ENCODE measurements at regions not wholly inside any gene's neighbourhood (a gene's known extent, or its start where the extent isn't known, plus 50 kb on each side); places are given as distances from the start of the nearest gene placed in this dataset.
A peak's percentile ranks its signal among the peaks of the same experiment; 100 is the strongest.
"Not testable (repeated sequence)": the region's sequence is repeated elsewhere in the genome, so short reads cannot be mapped to it uniquely, and the experiment has no call there.

DNA sequence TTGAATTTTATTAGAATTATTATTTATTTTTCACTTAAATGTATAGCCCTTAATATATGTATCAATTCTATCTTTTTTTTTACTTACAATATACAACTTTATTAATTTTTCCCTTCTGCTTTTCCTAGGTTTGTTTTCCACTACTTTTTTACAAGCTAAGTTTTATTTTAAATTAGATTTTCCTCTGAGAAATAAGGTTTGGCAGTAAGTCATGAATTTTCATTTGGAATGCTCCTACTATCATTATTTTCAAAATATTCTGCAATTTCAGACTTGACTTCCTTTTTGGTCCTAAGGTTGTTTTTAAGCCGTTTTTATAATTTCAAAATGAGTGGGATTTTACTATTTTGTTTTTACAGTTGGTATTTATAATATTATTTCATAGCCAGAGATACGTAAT is 222.8 kb upstream of the PIEZO2 start:
- DNase-seq: no peak

DNA sequence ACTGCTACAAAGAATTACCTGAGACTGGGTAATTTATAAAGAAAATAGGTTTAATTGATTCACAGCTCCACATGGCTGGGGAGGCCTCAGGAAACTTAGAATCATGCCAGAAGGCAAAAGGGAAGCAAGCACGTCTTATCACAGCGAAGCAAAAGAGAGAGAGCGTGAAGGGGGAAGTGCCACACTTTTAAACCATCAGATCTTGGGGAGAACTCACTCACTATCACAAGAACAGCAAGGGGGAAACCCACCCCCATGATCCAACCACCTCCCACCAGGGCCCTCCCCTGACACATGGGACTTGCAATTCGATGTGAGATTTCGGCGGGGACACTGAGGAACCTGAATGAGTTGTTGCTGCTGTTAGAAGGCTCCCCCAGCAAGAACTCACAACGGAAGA is 220.2 kb upstream of the PIEZO2 start:
- DNase-seq: peak; percentile 11

DNA sequence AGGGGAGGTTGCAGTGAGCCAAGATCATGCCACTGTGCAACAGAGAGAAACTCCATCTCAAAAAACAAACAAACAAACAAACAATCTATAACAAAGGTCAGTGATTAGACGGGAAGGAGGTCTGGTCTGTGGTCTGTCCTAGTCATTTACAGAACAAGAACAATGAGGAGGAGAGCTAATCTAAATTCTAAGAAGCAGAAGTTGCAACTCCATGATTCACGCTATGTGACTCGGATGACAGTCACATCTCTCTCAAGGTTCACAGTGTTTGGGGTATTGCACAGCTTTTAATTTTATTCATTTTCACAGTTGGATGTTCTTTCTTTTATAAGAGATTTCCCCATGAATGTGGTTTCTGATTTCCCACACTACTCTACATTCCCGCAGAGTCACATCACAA is 218.7 kb upstream of the PIEZO2 start:
- DNase-seq: no peak

DNA sequence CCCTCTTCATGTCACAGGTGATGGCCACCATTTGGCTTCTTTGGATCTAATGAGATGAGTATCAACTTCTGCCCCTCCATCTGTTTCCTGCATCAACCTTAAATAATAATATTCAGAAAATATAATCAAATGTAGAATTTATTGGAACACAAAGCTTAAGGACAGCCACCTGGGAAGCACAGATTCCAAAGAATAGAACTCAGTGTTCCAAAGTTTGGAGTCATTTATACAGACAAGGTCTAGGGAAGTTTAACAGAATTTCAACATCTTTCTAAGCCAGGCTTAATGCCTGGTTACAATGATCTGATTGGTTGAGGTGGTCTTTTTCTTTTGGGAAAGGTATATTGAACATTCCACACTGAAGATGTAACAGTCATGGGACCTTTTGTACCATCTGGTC is 218.0 kb upstream of the PIEZO2 start:
- no peak for DNase-seq

DNA sequence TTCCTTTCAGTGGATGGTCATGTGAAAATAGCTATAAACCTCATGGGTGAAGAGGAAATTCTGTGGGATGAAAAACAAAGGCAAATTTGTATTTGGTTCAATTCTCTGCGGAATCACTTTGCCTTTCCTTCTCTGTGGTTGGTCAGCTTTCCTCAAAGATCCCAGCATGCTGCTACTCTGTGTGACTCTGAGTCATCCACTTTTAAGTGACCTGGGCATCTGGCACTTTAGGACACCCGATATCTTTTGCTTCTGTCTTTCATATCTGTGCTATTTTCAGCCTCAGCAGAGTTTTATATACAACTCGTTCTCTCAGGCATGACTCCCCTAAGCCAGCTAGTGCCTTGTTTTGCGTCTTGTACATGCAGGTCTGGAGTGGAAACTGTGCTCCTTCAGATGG is 217.0 kb upstream of the PIEZO2 start:
- DNase-seq: no peak

DNA sequence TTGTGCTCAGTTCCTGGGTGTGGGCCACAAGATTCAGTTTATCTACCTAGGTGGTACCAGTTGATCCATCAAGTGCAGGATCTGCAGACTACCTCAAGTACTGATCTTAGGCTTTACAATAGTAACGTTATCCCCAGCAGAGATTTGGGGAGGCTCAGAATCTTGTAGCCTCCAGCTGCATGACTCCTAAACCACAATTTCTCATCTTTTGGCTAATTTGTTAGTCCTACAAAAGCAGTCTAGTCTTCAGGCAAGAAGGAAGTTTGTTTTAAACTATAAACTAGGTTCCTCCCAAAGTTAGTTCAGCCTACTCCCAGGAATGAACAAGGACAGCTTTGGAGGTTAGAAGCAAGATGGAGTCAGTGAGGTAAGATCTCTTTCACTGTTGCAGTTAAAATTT is 213.5 kb upstream of the PIEZO2 start:
- DNase-seq: no peak

DNA sequence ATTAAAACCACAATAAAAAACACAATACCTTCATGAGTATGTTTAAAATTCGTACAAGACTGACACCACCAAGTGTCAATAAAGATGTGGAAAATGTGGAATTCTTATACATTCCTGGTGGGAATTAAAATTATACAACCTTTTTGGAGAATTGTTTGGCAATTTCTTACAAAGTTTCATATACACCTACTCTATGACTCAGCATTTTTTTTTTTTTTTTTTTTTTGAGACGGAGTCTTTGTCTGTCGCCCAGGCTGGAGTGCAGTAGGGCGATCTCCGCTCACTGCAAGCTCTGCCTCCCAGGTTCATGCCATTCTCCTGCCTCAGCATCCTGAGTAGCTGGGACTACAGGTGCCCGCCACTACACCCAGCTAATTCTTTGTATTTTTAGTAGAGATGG is 212.5 kb upstream of the PIEZO2 start:
- not testable (repeated sequence) for DNase-seq

DNA sequence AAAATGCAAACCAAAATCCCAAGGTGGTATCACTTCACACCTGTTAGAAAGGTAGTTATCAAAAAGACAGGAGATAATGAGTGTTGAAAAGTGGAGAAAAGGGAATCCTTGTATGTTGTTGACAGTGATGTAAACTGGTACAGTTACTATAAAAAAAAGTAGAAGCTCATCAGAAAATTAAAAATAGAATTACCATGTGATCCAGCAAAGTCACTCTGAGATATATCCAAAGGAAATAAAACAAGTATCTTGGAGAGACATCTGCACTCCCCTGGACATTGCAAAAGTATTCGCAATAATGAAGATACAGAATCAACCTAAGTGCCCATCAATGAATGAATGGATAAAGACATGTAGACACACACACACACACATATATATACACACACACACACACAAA is 208.3 kb upstream of the PIEZO2 start:
- no peak for DNase-seq

DNA sequence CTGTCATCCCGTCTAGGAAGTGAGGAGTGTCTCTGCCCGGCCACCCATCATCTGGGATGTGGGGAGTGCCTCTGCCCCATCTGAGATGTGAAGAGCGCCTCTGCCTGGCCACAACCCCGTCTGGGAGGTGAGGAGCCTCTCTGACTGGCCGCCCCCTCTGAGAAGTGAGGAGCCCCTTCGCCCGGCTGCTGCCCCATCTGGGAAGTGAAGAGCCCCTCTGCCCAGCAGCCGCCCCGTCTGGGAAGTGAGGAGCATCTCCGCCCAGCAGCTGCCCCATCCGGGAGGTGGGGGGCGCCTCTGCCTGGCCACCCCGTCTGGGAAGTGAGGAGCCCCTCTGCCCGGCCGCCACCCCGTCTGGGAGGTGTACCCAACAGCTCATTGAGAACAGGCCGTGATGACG is 195.2 kb upstream of the PIEZO2 start:
- not testable (repeated sequence) for DNase-seq

DNA sequence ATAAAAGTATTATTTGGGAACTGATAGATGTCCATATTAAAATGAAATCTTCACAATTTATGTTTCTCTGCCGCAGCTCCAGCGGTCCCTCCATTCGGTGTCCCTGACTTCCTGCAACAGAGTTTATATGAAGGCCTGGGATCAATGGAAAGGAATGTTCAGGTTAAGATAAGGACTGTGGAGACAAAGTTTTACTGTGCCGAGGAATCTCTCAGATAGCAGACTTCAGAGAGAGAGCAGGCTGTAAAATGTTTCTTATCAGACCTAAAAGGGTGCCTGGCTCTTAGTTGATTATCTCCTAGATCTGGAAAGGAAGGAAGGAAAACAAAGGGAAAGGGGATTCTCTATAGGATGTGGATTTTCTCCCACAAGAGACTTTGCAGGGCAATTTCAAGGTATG is 193.7 kb upstream of the PIEZO2 start:
- no peak for DNase-seq

DNA sequence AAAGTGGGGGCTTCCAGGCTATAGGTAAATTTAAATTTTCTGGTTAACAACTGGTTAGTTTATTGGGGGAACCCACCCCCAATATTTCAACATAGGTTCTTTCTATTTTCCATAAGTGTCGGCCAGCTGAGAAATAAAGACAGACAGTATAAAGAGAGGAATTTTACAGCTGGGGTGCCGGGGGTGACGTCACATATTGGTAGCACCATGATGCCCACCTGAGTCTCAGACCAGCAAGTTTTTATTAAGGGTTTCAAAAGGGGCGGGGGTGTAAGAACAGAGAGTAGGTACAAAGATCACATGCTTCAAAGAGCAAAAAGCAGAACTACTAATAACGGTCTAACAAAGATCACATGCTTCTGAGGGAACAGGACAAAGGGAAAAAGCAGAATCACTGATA is 192.7 kb upstream of the PIEZO2 start:
- not testable (repeated sequence) for DNase-seq

DNA sequence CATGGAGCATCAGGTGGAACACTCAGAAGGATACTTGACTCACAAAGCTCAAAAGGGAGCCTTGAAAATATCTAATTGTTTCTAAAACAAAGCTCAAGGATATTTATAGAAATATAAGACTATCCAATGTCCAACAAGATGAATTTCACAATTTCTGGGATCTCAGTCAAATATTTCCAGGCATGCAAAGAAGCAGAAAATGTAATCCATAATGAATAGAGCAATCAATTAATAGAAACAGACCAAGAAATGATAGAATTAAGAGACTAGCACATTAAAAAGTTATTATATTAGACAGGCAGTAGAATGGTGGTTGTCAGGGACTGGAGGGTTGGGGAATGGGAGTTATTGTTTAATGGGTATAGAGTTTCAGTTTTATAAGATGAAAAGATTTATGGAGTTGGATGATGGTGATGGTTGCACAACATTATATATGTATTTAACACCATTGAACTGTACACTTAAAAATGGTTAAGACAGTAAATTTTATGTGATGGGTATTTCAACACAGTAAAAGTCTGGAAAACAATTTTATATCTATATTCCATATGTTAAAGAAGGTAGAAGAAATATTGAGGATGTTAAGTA is 189.9 kb upstream of the PIEZO2 start:
- DNase-seq: no peak

DNA sequence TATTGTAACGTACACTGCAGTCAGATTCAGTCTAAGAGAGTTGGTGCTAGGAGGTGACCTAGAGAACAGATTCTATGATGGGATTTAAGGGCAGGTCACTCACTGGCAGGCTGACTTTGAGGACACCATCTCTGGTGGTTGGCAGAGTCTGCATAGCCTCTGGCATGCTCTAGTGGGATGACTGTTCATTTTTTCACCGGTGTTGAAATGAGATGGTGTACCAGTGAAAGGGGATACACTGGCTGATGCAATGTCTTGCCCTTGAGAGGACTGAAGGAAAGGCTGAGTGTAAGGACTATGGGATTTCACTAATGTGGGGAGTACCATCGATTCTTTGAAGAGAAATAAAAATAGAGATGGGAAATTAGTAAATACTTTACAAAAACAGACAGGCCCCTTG is 186.9 kb upstream of the PIEZO2 start:
- no peak for DNase-seq

DNA sequence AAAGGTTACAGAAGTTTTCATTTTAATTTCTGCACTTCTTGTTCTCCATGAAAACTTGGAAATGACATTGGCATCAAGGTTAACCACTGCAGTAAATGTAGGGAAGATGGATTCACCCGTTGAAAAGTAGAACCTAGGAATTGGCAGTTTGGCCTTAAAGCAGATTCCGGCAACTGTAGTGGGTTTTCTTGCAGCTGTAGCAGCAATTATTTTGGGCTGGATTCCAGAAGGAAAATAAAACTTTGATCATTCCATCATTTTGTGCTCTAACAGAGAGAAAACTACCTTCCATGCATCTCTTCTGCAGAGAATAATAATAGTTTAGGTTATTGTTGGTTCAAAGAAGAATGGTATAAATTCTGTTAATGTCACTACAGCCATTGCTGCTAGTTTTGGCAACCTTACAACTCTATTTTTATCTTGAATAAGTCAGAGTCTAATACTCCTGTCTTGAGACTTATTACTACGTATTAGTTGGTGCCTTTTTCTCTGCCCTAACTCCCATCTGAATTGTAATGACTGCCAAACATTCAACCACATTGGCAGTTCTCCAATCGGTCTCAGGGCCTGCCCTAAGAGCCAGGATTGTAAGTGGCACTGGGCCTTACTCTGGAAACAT is 178.1 kb upstream of the PIEZO2 start:
- DNase-seq: no peak

DNA sequence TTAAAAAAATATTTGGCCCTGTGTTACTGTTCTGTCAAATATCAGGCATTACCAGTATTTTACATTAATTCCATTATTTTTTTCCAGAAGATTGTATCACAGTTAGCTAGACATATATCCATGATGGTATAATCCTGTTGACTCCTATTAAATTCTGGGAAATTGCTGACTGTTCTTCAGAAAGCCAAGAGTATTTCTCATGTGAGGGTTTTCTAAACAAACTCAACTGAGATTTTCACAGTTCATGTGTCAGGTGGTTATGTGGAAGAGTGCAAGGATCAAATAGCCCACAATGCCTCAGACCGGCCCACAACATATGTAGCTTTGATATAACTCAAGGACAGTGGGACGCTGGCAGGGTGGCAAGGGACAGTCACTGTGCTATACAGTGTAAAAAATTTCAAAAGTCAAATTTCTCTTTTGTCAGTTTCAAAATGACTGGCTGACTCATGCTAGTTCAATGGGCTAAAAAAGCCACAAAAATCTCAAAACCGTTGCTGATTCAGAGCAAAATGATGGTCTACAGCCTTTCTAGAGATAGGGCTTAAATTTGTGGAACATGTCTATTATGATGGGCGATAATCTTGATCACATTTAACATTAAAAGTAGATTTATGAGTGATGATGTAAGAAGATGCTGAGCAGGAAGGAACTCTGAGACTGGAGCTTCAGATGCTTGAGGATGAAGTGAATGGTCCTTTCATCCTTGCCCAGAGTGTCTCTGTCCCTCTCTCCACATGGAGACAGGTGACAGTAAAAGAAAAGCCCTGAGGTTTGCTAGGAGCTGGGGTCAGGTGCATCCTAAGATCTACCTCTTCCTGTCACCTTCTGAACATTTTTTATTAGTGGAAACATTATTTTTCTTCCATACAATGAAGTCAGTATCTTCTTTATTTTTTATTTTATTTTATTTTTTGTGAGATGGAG is 175.8 kb upstream of the PIEZO2 start:
- no peak for DNase-seq

DNA sequence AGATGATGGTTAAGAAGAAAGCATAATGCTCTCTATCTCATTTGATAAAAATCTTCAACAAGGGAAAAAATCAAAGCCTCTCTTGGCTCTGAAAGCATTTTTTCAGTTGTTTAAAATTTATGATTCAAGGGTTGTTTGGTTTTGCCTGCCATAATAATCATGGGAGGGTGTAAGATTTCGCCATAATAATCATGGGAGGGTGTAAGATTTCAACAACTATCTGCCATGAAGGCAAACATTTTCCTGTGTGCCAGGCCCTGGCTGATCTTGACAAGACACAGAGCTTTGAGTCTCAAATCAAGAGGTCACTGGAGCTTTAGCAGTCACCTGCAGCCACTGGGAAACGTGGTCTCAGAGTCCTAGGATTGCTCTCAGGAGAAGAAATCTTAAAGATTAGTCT is 175.1 kb upstream of the PIEZO2 start:
- DNase-seq: no peak

DNA sequence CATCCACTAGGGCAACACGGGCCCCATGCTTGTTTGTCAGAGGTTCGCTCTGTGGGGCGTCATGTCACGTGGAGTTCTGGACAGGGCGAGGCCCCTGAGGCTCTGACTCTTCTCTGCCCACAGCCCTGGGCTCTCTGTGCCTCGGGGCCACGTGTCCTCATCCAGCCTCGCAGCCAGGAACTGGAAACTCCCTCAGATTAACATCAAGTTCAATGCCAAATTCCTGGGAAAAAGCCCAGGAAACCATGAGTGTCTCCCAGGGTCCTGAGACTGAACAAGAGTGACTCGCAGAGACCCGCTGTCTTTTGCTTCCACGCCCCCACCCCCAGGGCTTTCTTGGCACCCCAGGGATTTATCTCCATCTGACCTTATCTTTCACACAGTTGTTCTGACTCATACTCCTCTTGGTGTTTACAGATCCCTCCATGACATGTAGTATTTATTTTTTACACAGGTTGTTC is 174.0 kb upstream of the PIEZO2 start:
- DNase-seq: no peak

DNA sequence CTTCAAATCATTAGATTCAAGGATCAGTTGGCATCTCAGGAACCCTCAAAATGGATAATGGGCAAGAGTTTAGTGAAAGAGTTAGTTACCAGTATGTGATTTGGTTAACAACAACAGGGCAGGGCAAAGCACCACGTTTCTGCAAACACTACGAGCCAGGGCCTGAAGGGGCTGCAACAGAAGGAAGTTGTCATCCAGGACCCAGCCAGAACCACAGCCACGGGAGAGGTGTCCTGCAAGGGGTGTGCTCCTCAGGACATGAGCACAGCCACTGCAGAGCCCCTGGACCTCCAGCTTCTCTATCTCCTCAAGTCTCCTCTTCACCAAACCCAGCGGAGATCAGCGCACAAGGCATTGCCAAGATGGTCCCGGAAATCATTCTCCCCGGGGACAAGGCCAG is 173.3 kb upstream of the PIEZO2 start:
- no peak for DNase-seq

DNA sequence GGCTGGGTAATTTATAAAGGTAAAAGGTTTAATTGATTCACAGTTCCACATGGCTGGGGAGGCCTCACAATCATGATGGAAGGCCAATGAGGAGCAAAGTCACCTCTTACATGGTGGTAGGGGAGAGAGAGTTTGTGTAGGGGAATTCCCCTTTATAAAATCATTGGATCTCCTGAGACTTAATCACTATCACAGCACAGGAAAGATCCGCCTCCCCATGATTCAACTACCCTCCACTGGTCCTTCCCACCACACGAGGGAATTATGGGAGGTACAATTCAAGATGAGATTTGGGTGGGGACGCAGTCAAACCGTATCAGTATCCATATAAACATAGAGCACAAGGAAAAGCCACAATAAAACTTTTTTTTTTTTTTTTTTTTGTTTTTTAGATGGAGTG is 172.6 kb upstream of the PIEZO2 start:
- no peak for DNase-seq

DNA sequence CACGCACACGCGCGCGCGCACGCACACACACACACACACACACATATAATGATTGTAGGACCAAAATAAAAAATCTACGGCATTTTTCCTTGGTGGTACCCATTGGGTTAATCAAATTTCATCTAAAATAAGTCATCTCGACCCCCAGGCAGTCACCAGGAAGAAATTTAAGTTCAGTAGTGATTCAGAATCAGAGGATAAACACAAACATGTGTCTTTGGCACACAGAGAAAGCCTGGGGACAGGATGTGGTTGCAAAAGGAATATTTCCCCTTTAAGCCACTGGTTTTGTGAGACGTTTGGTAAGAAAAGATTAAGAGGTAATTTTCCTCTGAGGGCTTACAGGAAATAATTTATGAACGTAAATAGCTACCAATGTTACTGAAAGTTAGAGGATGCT is 171.6 kb upstream of the PIEZO2 start:
- no peak for DNase-seq

DNA sequence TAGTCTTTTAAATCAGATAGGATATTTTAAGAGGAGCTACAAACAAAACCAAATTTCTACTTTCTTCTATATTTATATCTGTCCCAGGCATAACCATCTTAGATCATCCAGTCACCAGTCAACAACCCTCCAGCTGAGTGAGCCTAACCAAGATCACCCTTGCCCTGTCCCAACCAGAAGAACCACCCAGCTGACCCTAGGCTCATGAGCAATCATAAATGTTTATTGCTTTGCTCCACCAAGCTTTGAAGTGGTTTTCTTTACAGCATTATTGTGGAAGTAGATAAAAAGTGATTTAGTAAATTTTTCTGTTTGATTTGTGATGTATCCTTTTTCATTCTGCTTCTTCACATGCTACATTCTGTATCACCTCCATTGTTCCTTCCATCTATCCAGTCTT is 167.2 kb upstream of the PIEZO2 start:
- no peak for DNase-seq

DNA sequence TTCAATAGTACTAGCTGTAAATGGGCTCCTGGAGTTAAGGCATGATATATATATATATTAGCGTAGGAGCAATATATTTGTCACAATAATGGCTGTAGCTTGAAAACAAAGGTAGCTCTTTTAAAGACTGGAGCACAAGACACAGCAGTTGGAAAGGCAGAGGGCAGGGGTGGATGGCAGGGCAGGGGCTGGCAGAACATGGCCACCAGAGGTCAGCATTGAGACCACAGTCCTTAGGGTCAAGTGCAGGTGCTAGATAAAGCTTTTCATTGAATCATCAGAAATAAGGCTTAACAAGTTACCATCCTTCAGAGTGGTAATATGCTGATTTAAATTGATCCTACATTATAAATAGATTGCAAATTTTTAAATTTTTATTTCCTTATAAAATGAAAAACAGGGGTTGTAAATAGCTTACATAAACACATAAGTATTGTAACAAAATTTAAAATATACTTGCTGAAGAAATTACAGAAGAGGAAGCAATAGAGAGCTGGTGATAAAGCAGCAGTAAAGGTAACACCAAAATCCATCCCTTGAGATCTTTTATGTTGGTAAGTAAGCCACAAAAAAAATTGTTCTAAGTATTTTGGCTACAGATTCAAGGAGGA is 161.2 kb upstream of the PIEZO2 start:
- no peak for DNase-seq

DNA sequence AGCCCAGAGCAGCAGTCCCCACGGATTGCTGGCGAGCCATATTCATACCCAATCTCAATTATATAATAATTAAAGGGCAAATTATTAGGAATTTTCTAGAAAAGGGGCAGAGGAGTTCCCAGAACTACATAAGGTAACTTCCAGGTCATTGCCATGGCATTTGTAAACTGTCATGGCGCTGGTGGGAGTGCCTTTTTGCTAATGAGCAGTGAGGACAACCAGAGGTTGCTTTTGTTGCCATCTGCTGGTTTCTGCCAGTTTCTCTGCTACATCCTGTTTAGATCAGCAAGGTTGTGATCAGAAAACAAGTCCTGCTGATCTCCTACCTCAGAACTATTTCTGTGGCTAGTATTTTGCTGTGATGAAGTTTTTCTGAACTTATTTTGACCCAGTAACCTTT is 159.8 kb upstream of the PIEZO2 start:
- no peak for DNase-seq

DNA sequence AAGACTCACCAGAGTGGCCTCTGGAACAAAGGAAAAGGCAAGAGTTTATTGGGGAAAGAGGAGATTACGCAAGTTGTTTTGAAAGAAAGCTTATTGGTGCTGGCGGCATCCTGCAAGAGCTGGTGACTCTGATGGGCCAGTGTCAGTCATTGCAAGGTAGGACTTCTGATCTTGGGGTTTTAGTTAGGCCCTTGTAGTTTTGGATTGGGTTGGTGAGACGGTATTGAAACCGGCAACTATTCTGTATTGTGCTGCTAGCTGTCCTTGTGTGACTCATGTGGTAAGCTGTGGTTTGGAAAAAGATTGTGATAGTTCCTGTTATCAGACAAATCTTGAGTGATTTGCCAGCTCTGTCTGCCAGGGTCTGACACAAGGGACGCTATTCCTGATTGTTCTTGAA is 159.1 kb upstream of the PIEZO2 start:
- no peak for DNase-seq
